OCI-LY7 (cell line): ENCODE measurements at regions not wholly inside any gene's neighbourhood (a gene's known extent, or its start where the extent isn't known, plus 50 kb on each side); places are given as distances from the start of the nearest gene placed in this dataset.

Source experiments
- EZH2phosphoT487 ChIP-seq: fragments of 200-600 bp; sonication (generic); IDR thresholded peaks from 2 replicates; pipeline ENCODE4 v1.6.1; 2018; ENCODE audit warnings: low read depth, borderline replicate concordance, mild to moderate bottlenecking, mixed run types, antibody characterized with exemption, low read length, moderate library complexity, mixed read lengths
- TF ChIP-seq, protein P1 (sequence below): fragments of 200-600 bp; sonication (generic); conservative IDR thresholded peaks from 2 replicates; pipeline ENCODE4 v1.5.1; 2014; ENCODE audit warnings: mild to moderate bottlenecking, antibody characterized with exemption, low read length, moderate library complexity, mixed read lengths

DNA sequence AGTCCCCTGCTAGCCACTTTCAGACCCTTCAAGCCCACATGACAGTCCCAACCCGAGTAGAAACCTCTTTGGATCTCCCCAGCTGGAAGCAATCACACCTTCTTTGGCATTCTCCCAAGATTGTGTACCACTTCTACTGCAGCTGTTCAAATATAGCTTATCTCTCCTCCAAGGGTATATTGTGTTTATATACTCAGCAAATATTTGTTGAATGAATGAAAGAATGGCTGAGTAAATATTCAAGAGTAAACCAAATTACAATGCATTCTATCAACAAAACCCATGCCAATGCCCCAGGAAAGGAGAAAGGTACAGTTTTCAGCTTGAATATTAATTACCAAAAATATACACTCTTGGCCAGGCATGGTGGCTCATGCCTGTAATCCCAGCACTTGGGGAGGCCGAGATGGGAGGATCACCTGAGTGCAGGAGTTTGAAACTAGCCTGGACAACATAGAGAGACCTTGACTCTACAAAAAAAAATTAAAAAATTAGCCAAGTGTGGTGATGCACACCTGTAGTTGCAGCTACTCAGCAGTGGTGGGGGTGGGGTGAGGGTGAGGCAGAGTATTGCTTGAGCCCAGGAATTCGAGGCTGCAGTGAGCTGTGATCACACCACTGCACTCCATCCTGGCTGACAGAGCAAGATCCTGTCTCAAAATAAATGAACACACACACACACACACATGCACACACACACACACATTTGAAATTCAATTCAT, 68.5 kb downstream of the NIBAN1 start:
- TF ChIP-seq, protein P1, sequence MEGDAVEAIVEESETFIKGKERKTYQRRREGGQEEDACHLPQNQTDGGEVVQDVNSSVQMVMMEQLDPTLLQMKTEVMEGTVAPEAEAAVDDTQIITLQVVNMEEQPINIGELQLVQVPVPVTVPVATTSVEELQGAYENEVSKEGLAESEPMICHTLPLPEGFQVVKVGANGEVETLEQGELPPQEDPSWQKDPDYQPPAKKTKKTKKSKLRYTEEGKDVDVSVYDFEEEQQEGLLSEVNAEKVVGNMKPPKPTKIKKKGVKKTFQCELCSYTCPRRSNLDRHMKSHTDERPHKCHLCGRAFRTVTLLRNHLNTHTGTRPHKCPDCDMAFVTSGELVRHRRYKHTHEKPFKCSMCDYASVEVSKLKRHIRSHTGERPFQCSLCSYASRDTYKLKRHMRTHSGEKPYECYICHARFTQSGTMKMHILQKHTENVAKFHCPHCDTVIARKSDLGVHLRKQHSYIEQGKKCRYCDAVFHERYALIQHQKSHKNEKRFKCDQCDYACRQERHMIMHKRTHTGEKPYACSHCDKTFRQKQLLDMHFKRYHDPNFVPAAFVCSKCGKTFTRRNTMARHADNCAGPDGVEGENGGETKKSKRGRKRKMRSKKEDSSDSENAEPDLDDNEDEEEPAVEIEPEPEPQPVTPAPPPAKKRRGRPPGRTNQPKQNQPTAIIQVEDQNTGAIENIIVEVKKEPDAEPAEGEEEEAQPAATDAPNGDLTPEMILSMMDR: no peak
- no peak for TF ChIP-seq EZH2phosphoT487
